ENCODE measurements at regions not wholly inside any gene's neighbourhood (a gene's known extent, or its start where the extent isn't known, plus 50 kb on each side); places are given as distances from the start of the nearest gene placed in this dataset.

DNA sequence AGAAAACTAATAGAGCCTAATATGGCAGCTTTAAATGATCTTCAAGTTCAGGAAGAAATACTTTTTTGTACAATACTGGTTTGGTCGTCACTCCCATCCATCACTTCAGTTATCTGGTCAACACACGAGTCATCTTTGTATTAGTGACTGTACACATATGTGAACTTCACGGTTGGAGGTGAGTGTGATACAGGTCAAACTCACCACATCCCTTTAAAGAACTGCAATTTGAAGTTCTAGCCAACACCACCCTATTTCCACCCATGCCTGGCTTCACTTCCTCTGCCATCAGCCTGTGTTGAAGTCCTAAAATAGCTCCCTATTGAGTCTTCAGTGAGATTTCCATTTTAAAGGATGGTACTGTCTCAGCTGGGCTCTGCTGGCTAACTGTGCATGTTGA is 361.9 kb downstream of the TXNL1 start:
- Histone ChIP-seq H3K4me1 (ENCODE audit: insufficient read depth) (no peaks in the 10 kb centered on the region), H3K4me3 (ENCODE audit: low read depth, low read length) (no peak overlapping the region), H3K36me3 (ENCODE audit: insufficient read depth) (no peaks in the 10 kb centered on the region), H3K27ac (ENCODE audit: low read depth) (no peak overlapping the region)
- WGBS, result 81% methylated on average over 3 of the region's 3 CpGs
- no peak for DNase-seq (ENCODE audit: extremely low spot score)

DNA sequence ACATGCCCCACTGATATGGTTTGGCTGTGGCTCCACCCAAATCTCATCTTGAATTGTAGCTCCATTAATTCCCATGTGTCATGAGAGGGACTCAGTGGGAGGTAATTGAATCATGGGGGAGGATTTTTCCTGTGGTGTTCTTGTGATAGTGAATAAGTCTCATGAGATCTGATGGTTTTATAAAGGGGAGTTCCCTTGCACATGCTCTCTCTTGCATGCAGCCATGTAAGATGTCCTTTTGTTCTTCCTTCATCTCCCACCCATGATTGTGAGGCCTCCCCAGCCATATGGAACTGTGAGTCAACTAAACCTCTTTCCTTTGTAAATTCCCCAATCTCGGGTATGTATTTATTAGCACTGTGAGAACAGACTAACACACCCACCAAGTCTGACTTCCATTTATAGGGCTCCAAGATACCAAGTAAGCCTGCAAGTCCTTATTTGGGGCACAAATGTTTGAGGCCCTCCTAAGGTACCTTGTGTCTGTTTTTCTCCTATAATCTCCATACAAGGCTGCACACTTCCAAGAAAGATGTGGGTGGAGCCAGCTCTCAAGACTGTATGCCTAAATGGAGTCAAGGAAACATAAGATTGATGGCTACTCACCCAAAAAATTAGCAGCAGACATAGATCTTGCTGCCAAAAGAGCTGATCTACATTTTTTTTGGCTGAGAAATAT is 364.7 kb downstream of the TXNL1 start:
- H3K27ac ChIP-seq (ENCODE audit: low read depth), result no peak overlapping the region
- H3K4me3 ChIP-seq (ENCODE audit: low read depth, low read length), result no peak overlapping the region
- no peak for DNase-seq (ENCODE audit: extremely low spot score)
- H3K36me3 ChIP-seq (ENCODE audit: insufficient read depth), result no peaks in the 10 kb centered on the region
- no peaks in the 10 kb centered on the region for H3K4me1 ChIP-seq (ENCODE audit: insufficient read depth)
- WGBS, result 77% methylated on average over 1 of the region's 1 CpG

DNA sequence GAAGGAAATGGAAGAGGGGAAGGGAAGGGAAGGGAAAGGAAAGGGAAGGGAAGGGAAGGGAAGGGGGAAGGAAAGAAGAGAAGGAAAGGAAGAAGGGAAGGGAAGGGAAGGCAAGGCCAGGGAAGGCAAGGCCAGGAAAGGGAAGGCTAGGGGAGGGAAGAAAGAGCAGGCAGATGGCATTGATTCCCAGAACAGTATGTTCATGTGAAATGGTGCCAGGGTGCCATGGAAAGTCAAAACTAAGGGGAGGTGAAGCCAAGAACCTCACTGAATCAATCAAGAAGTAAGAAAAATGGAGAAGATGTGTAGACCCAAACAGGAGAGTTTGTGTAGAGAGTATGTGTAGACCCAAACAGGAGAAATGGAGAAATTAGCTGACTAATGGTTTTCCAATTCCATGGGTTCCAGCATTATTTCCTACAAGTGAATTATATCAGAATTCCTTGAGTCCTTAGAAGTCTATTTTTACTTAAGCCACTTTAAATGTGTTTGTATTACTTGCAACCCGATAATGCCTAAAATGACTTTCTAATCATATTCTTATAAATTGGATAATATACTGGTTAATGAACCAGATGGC is 367.6 kb downstream of the TXNL1 start:
- H3K36me3 ChIP-seq (ENCODE audit: insufficient read depth), result no peaks in the 10 kb centered on the region
- DNase-seq (ENCODE audit: extremely low spot score), result no peak
- 93% methylated on average over 1 of the region's 1 CpG for WGBS
- H3K27ac ChIP-seq (ENCODE audit: low read depth), result no peak overlapping the region
- no peak overlapping the region for H3K4me3 ChIP-seq (ENCODE audit: low read depth, low read length)
- H3K4me1 ChIP-seq (ENCODE audit: insufficient read depth), result no peaks in the 10 kb centered on the region

DNA sequence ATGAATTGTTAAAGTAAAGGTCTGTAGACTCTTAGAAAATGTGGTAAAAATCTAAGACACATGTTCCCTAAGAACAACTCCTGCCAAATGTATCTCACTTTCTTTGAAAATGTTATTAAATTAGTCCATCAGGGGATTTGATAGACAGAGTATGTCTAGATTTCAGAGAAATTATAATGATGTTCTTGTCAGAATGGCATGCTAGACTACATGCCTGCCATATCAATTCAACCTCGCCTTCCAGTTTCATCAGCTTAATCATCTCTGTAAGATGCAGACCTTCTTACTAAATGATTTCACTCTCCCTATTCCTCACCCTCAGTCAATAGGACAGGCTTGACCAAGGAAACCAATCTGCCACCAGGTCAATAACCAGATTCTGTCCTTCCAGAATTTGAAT is 368.4 kb downstream of the TXNL1 start:
- Histone ChIP-seq H3K4me3 (ENCODE audit: low read depth, low read length) (no peak overlapping the region), H3K4me1 (ENCODE audit: insufficient read depth) (no peaks in the 10 kb centered on the region), H3K36me3 (ENCODE audit: insufficient read depth) (no peaks in the 10 kb centered on the region), H3K27ac (ENCODE audit: low read depth) (no peak overlapping the region)
- no peak for DNase-seq (ENCODE audit: extremely low spot score)
- 93% methylated on average over 1 of the region's 1 CpG for WGBS

DNA sequence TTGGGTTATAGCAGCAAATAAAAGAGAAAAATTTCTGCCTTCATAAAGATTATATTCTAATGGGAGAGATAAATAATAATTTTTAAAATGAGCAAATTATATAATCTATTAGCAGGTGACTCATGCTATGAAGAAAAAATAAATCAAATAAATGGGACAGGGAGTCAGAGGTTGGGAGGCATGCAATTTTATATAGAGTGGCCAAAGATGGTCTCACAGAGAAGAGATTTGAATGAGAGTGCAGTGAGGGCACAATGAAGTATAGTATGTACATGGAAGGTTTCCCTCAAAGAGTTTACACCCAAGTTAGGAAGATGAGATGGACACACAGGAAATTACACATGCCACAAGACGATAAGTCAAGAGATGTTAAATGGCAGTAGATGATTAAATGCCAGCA is 369.4 kb downstream of the TXNL1 start:
- no peaks in the 10 kb centered on the region for H3K4me1 ChIP-seq (ENCODE audit: insufficient read depth)
- no peak for DNase-seq (ENCODE audit: extremely low spot score)
- H3K27ac ChIP-seq (ENCODE audit: low read depth), result no peak overlapping the region
- 79% methylated on average over 1 of the region's 1 CpG for WGBS
- no peaks in the 10 kb centered on the region for H3K36me3 ChIP-seq (ENCODE audit: insufficient read depth)
- no peak overlapping the region for H3K4me3 ChIP-seq (ENCODE audit: low read depth, low read length)

DNA sequence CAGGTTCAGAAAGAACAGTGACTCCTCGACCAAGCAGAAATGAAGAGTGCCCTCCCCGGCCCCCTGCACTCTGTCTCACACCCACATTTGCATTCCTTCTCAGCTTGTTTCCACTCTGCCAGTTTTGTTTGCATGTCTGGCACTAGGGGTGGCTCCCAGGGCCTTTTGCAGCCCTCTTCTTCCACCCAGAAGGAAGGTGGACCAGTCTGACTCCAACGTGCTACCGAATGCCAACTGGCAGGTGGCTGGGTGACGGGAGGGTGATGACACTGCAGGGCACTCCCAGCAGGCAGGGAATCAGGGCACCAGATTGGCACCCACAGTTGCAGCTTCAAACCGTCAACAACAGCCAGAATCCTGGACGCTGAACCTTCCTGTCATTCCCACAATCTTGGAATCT is 371.1 kb downstream of the TXNL1 start:
- no peak for DNase-seq (ENCODE audit: extremely low spot score)
- H3K36me3 ChIP-seq (ENCODE audit: insufficient read depth), result no peaks in the 10 kb centered on the region
- 88% methylated on average over 7 of the region's 7 CpGs for WGBS
- no peaks in the 10 kb centered on the region for H3K4me1 ChIP-seq (ENCODE audit: insufficient read depth)
- no peak overlapping the region for H3K4me3 ChIP-seq (ENCODE audit: low read depth, low read length)
- no peak overlapping the region for H3K27ac ChIP-seq (ENCODE audit: low read depth)

DNA sequence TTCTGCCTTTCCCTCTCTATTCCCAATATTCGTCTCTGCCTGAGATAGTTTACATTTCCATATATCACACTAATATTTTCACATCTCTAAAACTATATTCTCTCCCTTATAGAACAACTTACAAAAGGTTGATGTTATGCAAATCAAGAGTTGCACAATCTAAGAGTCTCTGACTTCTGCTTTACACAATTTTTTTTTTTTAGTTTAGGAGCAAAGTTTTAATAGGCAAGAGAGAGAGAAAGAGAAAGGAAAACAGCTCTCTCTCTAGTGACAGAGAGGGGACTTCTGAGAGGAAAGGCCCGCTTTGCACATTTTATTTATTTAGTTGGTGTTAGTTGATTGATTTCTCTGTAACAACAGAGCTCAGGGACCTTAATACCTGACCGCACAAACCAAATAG is 380.2 kb downstream of the TXNL1 start:
- Histone ChIP-seq H3K27ac (ENCODE audit: low read depth) (no peak overlapping the region), H3K36me3 (ENCODE audit: insufficient read depth) (no peaks in the 10 kb centered on the region), H3K4me3 (ENCODE audit: low read depth, low read length) (no peak overlapping the region), H3K4me1 (ENCODE audit: insufficient read depth) (no peaks in the 10 kb centered on the region)
- no peak for DNase-seq (ENCODE audit: extremely low spot score)
- WGBS, result 90% methylated on average over 3 of the region's 3 CpGs

DNA sequence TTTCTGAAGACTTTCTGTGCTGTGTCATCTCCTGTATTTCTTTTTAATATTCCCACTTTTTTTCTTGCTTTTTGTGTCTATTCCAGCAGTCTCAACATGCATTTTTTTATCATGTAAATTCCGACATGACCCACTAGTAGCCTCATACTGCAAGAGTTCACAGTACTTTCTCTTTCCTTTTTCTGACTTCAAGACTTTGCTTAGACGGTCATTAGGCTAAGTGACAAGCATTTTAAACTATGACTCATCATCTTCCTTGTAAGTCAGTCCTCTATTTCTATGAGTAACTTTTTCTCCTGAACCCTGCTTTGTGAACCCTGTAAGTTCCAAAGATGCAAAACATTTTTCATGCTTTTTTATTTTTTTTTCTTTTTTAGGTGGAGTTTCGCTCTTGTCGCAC is 381.2 kb downstream of the TXNL1 start:
- Histone ChIP-seq H3K27ac (ENCODE audit: low read depth) (no peak overlapping the region), H3K4me3 (ENCODE audit: low read depth, low read length) (no peak overlapping the region), H3K36me3 (ENCODE audit: insufficient read depth) (no peaks in the 10 kb centered on the region), H3K4me1 (ENCODE audit: insufficient read depth) (no peaks in the 10 kb centered on the region)
- no peak for DNase-seq (ENCODE audit: extremely low spot score)
- 67% methylated on average over 4 of the region's 4 CpGs for WGBS

DNA sequence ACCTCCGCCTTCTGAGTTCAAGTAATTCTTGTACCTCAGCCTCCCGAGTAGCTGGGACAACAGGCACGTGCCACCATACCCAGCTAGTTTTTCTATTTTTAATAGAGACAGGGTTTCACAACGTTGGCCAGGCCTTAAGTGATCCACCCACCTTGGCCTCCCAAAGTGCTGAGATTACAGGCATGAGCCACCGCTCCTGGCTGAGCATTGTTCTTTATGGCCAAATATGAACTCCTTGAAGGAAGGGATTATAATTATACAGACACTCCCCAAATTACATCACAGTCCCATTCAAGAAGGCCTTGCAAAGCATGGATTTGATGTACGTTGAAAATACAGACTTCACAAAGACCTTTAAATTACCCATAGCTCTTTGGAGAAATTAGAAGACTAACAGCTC is 381.7 kb downstream of the TXNL1 start:
- Histone ChIP-seq H3K4me3 (ENCODE audit: low read depth, low read length) (no peak overlapping the region), H3K4me1 (ENCODE audit: insufficient read depth) (no peaks in the 10 kb centered on the region), H3K36me3 (ENCODE audit: insufficient read depth) (no peaks in the 10 kb centered on the region), H3K27ac (ENCODE audit: low read depth) (no peak overlapping the region)
- no peak for DNase-seq (ENCODE audit: extremely low spot score)
- 92% methylated on average over 6 of the region's 6 CpGs for WGBS

DNA sequence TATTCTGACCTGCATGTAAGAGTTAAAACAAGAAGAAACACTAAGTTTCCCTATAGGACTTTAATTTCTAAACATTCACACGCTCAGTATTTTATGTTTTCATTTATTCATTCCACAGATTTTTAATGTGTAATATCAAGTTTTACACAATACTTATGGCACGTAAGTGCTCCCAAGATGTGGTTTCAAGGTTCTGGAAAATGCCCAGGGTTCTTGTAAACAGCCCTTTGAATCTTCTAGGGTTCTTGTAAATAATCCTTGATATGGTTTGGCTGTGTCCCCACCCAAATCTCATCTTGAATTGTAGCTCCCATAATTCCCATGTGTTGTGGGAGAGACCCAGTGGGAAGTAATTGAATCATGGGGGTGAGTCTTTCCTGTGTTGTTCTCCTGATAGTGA is 383.0 kb downstream of the TXNL1 start:
- H3K4me1 ChIP-seq (ENCODE audit: insufficient read depth), result no peaks in the 10 kb centered on the region
- WGBS, result 74% methylated on average over 2 of the region's 2 CpGs
- no peaks in the 10 kb centered on the region for H3K36me3 ChIP-seq (ENCODE audit: insufficient read depth)
- no peak overlapping the region for H3K27ac ChIP-seq (ENCODE audit: low read depth)
- no peak for DNase-seq (ENCODE audit: extremely low spot score)
- no peak overlapping the region for H3K4me3 ChIP-seq (ENCODE audit: low read depth, low read length)

DNA sequence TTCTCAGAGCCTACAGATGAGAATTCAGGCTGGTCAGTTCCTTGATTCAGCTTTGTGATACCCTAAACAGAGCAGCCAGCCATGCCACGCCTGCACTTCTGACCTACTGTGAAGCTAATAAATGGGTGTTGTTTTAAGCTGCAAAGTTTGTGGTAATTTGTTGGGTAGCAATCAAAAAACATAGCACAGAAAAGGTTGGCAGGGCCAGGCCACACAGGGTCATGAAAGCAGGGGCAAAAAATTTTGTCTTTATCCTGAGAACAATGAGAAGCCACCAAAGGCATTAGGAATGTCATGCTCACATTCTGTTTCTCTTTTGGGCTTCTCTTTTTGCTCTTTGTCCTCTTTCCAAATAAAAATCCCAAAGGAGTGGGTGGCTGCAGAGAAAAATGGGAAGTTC is 385.9 kb downstream of the TXNL1 start:
- no peak overlapping the region for H3K27ac ChIP-seq (ENCODE audit: low read depth)
- H3K36me3 ChIP-seq (ENCODE audit: insufficient read depth), result no peaks in the 10 kb centered on the region
- 93% methylated on average over 1 of the region's 1 CpG for WGBS
- no peaks in the 10 kb centered on the region for H3K4me1 ChIP-seq (ENCODE audit: insufficient read depth)
- DNase-seq (ENCODE audit: extremely low spot score), result no peak
- H3K4me3 ChIP-seq (ENCODE audit: low read depth, low read length), result no peak overlapping the region

DNA sequence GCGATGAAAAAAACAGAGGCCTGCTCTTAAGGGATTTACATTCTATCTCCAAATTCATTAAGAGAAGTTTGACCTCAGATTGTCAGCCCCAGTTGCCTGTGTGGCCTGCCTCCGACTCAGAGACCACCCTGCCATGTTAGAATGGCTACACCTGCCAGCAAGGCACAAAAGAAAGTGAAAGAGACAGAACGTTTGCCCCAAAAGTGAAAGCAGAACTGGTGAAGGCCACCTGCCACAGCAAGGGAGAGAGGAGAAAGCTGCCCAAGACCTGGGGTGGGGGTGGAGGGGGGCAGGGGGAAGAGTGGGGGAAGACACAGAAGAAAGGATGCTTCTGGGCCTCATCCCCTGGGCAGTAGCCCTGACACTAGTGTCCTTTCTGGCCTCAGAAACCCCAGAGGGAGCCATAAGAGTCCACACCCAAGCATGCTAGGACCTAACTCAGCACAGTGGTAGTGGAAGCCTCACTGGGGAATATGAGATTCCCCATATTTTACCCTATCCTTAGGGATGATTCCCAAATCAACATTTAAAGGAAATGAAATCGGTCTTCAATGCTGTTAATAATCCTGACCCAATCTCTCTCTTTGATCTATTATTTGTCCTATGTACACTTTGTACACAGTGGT is 389.7 kb downstream of the TXNL1 start:
- WGBS, result 82% methylated on average over 4 of the region's 4 CpGs
- no peak overlapping the region for H3K4me3 ChIP-seq (ENCODE audit: low read depth, low read length)
- H3K27ac ChIP-seq (ENCODE audit: low read depth), result no peak overlapping the region
- no peaks in the 10 kb centered on the region for H3K4me1 ChIP-seq (ENCODE audit: insufficient read depth)
- no peaks in the 10 kb centered on the region for H3K36me3 ChIP-seq (ENCODE audit: insufficient read depth)
- no peak for DNase-seq (ENCODE audit: extremely low spot score)

DNA sequence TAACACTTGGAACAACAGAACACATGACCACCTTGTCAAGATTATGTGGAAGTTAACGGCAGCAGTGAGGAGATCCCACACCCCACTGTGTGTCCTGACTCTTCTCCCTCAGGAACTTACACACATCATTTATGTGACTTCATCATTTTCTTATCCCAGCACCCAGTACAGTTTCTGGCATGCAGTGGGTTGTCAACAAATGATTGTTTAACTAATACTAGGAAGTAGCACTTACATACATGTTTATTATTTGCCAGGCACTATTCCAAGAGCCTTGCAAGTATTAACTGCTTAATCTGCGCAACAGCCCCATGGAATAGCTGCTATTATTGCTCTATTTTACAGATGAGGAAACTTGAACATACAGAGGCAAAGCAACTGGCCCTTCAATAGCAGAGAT is 391.5 kb downstream of the TXNL1 start:
- DNase-seq (ENCODE audit: extremely low spot score), result no peak
- H3K27ac ChIP-seq (ENCODE audit: low read depth), result no peak overlapping the region
- no peaks in the 10 kb centered on the region for H3K4me1 ChIP-seq (ENCODE audit: insufficient read depth)
- no peaks in the 10 kb centered on the region for H3K36me3 ChIP-seq (ENCODE audit: insufficient read depth)
- 87% methylated on average over 2 of the region's 2 CpGs for WGBS
- H3K4me3 ChIP-seq (ENCODE audit: low read depth, low read length), result no peak overlapping the region

DNA sequence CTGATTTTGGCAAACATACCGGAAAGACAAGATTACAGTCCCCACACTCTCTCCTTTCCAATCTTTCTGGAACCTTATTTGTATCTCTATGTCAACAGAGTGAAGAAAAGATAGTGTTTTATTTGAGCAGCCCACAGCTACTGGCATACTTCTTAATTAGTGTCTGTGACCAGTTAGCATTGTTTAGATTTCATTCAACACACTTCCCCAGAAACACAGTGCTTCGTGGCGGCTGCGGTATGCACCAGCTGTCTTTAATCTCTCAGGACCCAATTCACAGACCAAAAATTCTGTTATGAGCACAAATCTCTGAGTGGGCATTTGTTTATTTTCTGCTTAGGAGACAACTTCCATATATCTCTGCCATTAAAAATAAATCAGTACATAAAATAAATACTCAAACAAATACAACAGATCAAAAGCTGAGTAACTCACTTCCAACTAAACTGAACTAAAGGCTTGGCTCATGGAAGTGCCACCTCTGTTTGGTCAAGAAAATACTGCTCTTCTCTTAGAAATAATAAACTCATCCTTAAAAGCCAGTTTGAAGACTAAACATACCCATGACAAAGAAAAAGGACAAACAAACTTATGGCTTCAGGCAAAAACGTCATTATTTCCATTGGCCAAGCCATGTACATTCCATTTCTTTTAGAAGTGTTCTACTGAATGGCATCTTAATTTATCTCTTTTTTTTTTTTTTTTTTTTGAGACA is 392.4 kb downstream of the TXNL1 start:
- H3K4me3 ChIP-seq (ENCODE audit: low read depth, low read length), result no peak overlapping the region
- 14% methylated on average over 5 of the region's 5 CpGs for WGBS
- no peaks in the 10 kb centered on the region for H3K36me3 ChIP-seq (ENCODE audit: insufficient read depth)
- peak; percentile 3 for DNase-seq (ENCODE audit: extremely low spot score)
- H3K4me1 ChIP-seq (ENCODE audit: insufficient read depth), result no peaks in the 10 kb centered on the region
- H3K27ac ChIP-seq (ENCODE audit: low read depth), result no peak overlapping the region

All from urinary bladder (tissue), 3 donors.